Heart left ventricle (tissue), 16 donors: ENCODE measurements at regions not wholly inside any gene's neighbourhood (a gene's known extent, or its start where the extent isn't known, plus 50 kb on each side); places are given as distances from the start of the nearest gene placed in this dataset.

Experiments used
- ATAC-seq, 4 donors: fragments of 200-7000 bp; cut with Tn5 transposase; one replicate each; pipeline ENCODE4 v1.9.1; 2020 to 2022; ENCODE audit warnings: moderate library complexity in 4 of 4, mild to moderate bottlenecking in 3 of 4, moderate number of reproducible peaks in 1 of 4
- DNase-seq, 5 donors: peaks; one replicate each; pipeline ENCODE4 v3.0.0-alpha.2; 2020
- H3K27ac ChIP-seq, 12 donors: fragments of 200-600 bp; sonication (generic) in 4 of 12; one replicate each; pipeline versions ENCODE4 v1.5.0 to v1.8.0; 2016 to 2022; ENCODE audit warnings: mild to moderate bottlenecking in 2 of 12
- H3K27me3 ChIP-seq, 9 donors: fragments of 200-600 bp; sonication (generic) in 2 of 9; one replicate each; pipeline versions ENCODE4 v1.5.1 to v1.8.0; 2016 to 2022; ENCODE audit warnings: mild to moderate bottlenecking in 3 of 9
- H3K36me3 ChIP-seq, 9 donors: fragments of 200-600 bp; sonication (generic) in 2 of 9; one replicate each; pipeline versions ENCODE4 v1.5.0 to v1.8.0; 2018 to 2022; ENCODE audit warnings: mild to moderate bottlenecking in 2 of 9
- H3K4me1 ChIP-seq, 12 donors: fragments of 200-600 bp; sonication (generic) in 4 of 12; one replicate each; pipeline versions ENCODE4 v1.5.0 to v1.8.0; 2016 to 2022; ENCODE audit warnings: mild to moderate bottlenecking in 3 of 12
- H3K4me3 ChIP-seq, 12 donors: fragments of 200-600 bp; sonication (generic) in 4 of 12; one replicate each; pipeline versions ENCODE4 v1.5.0 to v1.8.0; 2017 to 2022; ENCODE audit warnings: mild to moderate bottlenecking in 9 of 12, moderate library complexity in 4 of 12
- H3K9me3 ChIP-seq, 12 donors: fragments of 200-600 bp; sonication (generic) in 4 of 12; one replicate each; pipeline versions ENCODE4 v1.5.0 to v1.8.0; 2016 to 2022; ENCODE audit warnings: mild to moderate bottlenecking in 1 of 12
- CTCF ChIP-seq, 12 donors: fragments of 200-600 bp; sonication (generic) in 4 of 12; IDR thresholded peaks; one replicate each; pipeline versions ENCODE4 v1.5.0 to v1.8.0; 2018 to 2022; ENCODE audit warnings: antibody characterized with exemption in 12 of 12, mild to moderate bottlenecking in 5 of 12
- POLR2A ChIP-seq, 2 donors: fragments of 450-650 bp; IDR thresholded peaks; one replicate each; pipeline ENCODE4 v1.6.1; 2017; ENCODE audit warnings: antibody characterized with exemption in 2 of 2, mild to moderate bottlenecking in 2 of 2, moderate library complexity in 2 of 2
- WGBS, 4 donors: extraction: QIAGEN DNeasy Blood & Tissue Kit in 2 of 4; methylation state at CpG; one replicate each; pipeline versions ENCODE4 v1.1.5 to v1.1.7; 2013 to 2018; 5-methylcytosine and 5-hydroxymethylcytosine counted together
- intact Hi-C, 10 donors: fragments of 100-400 bp; cut with DNase I; formaldehyde crosslinking; loops; one replicate each; pipeline versions ENCODE4 v1.11.1 to v1.14.2; 2022
- donor health status: ischemic (EF 13 %, LVEDD 7.1; RV severe dilation, severe dysfunction).
- donor health status: healthy with polysubstance abuse.
- donor health status: DM: no; HTN: yes; CAD: no.
- donor health status: DM: no; HTN: no; CAD: no.
- donor health status: ischemic (EF 25% LVEDD 6.9; RV normal size, moderate dysfunction).
- donor health status: ischemic (EF 25% LVEDD 5.7; RV mildly dilated, moderate dysfunction).
- donor health status: healthy.
- donor health status: DM: yes; HTN: yes; CAD: no.
- donor health status: ischemic (EF 35%, LVEDD 5.7; RV mildly dilated, moderate dysfunction).
- donor health status: nonischemic (EF 11% LVEDD 7.7; RV severe dilation, severe dysfunction).
- donor health status: DM: yes; HTN: yes; CAD: no.
- donor health status: PGD.
- donor health status: ischemic (EF 29% LVEDD 5.4; RV normal size, mild dysfunction).
- donor health status: nonischemic (EF 23%, LVEDD 6.1; RV moderate dilation, normal function).

GRCh38 chr5:166767858-166768257 lies 1523.6 kb upstream of the WWC1 start:
- WGBS, 4 donors, result 79 to 87% (median 84%) methylated on average over 5 of the region's 5 CpGs
- no peak for TF ChIP-seq POLR2A (IDR thresholded peaks at IDR 0.05)
- intact Hi-C loops, result no loop called here
- H3K27ac ChIP-seq, result no peak overlapping the region
- H3K36me3 ChIP-seq, result no peaks in the 10 kb centered on the region
- peaks cover 0 to 17% (median 3%) of the 10 kb centered on the region in 12 donors for H3K9me3 ChIP-seq
- DNase-seq (no peak), ATAC-seq (no peak)
- no peak overlapping the region for H3K4me3 ChIP-seq
- H3K27me3 ChIP-seq, result no peaks in the 10 kb centered on the region
- H3K4me1 ChIP-seq, result no peaks in the 10 kb centered on the region

GRCh38 chr5:166768536-166768935 lies 1522.9 kb upstream of the WWC1 start:
- Histone ChIP-seq H3K27me3 (no peaks in the 10 kb centered on the region), H3K9me3 (peaks cover 0 to 17% (median 3%) of the 10 kb centered on the region in 12 donors), H3K36me3 (no peaks in the 10 kb centered on the region), H3K27ac (no peak overlapping the region), H3K4me1 (no peaks in the 10 kb centered on the region), H3K4me3 (no peak overlapping the region)
- ATAC-seq (no peak), DNase-seq (no peak)
- TF ChIP-seq CTCF (IDR thresholded peaks at IDR 0.05), result no peak
- TF ChIP-seq POLR2A (IDR thresholded peaks at IDR 0.05), result no peak
- intact Hi-C loops, result no loop called here
- WGBS, 4 donors, result 53 to 60% (median 55%) methylated on average over 2 of the region's 2 CpGs

- H3K9me3 ChIP-seq, result peaks cover 0 to 17% (median 3%) of the 10 kb centered on the region in 12 donors
These were observed 1518.7 kb upstream of the WWC1 start for GRCh38 chr5:166772770-166773169.

GRCh38 chr5:166781737-166782136 lies 1509.7 kb upstream of the WWC1 start:
- H3K36me3 ChIP-seq, result no peaks in the 10 kb centered on the region
- 10 to 14% (median 11%) methylated on average over 4 of the region's 4 CpGs for WGBS, 4 donors
- no peak for TF ChIP-seq POLR2A (IDR thresholded peaks at IDR 0.05)
- TF ChIP-seq CTCF (IDR thresholded peaks at IDR 0.05), result no peak
- no peak for ATAC-seq
- no peaks in the 10 kb centered on the region for H3K9me3 ChIP-seq
- H3K27ac ChIP-seq, result no peak overlapping the region
- no peaks in the 10 kb centered on the region for H3K27me3 ChIP-seq
- H3K4me1 ChIP-seq, result peaks cover 0 to 5% (median 0%) of the 10 kb centered on the region in 12 donors
- no peak for DNase-seq
- intact Hi-C loops, result no loop called here
- H3K4me3 ChIP-seq, result no peak overlapping the region

More at GRCh38 chr5:166772770-166773169, 1518.7 kb upstream of the WWC1 start:
- DNase-seq (no peak), ATAC-seq (no peak)
- Histone ChIP-seq H3K27ac (no peak overlapping the region), H3K27me3 (no peaks in the 10 kb centered on the region), H3K4me1 (no peaks in the 10 kb centered on the region), H3K4me3 (no peak overlapping the region), H3K36me3 (no peaks in the 10 kb centered on the region)
- no peak for TF ChIP-seq POLR2A (IDR thresholded peaks at IDR 0.05)
- TF ChIP-seq CTCF (IDR thresholded peaks at IDR 0.05), result no peak
- intact Hi-C loops, result no loop called here
- WGBS, 4 donors, result 36 to 79% (median 58%) methylated on average over 1 of the region's 1 CpG

GRCh38 chr5:166784545-166785078 lies 1506.8 kb upstream of the WWC1 start:
- peaks cover 0 to 5% (median 0%) of the 10 kb centered on the region in 12 donors for H3K4me1 ChIP-seq

More at GRCh38 chr5:166784545-166785078, 1506.8 kb upstream of the WWC1 start:
- Histone ChIP-seq H3K36me3 (no peaks in the 10 kb centered on the region), H3K27ac (no peak overlapping the region), H3K27me3 (no peaks in the 10 kb centered on the region), H3K9me3 (no peaks in the 10 kb centered on the region), H3K4me3 (no peak overlapping the region)
- ATAC-seq (no peak), DNase-seq (no peak)
- 91 to 96% (median 94%) methylated on average over 8 to 29 of the region's 29 CpGs for WGBS, 4 donors
- no peak for TF ChIP-seq POLR2A (IDR thresholded peaks at IDR 0.05)
- TF ChIP-seq CTCF (IDR thresholded peaks at IDR 0.05), result no peak
- intact Hi-C loops, result no loop called here
